ENCODE measurements at regions not wholly inside any gene's neighbourhood (a gene's known extent, or its start where the extent isn't known, plus 50 kb on each side); places are given as distances from the start of the nearest gene placed in this dataset.
"Not testable (repeated sequence)": the region's sequence is repeated elsewhere in the genome, so short reads cannot be mapped to it uniquely, and the experiment has no call there.

DNA sequence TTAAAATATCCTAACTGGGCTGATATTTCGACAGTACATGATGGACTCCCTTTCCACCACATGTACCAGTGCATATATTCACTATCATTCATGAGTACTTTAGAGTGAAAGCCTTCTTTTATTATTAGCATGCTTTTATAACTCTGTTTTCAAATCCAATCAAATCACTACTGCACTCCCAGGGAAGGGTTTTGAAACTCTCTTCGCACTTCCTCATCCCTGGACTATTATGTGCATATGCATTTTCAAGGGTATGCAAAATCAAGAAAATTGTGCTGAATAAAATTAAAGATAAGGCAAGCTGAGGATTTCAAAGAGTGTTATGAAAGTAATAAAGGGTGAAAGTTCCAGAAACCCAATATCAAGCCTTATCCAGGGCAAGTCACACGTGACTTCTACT is 411.4 kb upstream of the PDZRN3 start:
- DNase-seq, result no peak

- DNase-seq, result no peak
Measured at GRCh38 chr3:74033806-74034205, 409.1 kb upstream of the PDZRN3 start.

DNA sequence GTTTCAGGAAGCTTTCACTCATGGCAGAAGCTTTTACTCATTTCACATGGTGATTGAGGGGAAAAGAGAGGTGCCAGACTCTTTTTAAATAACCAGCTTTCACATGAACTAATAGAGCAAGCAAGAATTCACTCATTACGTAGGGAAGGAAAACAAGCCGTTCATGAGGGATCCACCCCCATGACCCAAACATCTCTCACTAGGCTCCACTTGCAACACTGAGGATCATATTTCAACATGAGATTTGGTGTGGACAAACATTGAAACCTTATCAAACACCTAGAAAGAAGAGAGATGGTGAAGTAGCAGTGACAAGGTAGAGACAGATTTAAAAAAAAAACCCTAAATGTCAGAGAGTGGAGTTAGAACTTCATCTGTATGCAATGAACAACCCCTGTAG is 408.6 kb upstream of the PDZRN3 start:
- DNase-seq, result peak; percentile 22

GRCh38 chr3:74027121-74027520 is 402.4 kb upstream of the PDZRN3 start:
- no peak for DNase-seq

DNA sequence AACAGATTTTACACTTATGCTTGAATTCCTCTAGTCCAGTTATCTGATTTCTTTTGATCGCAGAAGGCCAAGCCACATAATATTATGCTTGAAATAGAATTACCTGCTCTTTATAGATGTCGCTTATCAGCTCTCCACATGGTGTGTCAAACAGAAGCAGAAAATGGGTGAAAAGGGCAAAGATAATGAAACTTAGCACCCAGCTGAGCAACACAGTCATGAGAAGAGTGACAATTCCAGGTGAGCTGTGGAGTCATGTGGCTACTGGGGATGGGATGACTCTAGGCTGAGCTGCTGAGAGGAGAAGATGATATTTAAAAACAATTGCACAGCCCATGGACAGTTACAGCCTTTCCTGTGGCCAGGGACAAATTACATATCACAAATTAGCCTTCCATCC is 398.7 kb upstream of the PDZRN3 start:
- DNase-seq, result no peak

DNA sequence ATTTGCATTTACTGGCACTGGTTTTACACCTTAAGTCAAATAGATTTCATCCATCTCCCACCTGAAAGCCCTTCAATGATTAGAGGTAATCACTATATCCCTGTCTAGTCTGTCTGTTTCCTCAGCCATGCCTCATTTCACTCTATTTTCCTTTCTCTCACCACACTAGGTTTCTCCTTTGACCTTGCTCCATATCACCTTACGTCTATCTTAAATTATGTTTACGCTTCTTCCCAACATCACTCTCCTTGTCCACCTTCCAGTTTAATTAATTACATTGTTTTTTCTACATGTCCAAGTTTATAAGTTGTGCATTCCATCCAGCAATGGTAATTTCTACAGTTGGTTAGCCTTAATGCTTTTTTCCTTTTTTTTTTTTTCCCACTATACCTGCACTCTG is 396.7 kb upstream of the PDZRN3 start:
- no peak for DNase-seq

GRCh38 chr3:74009961-74010844 is 385.5 kb upstream of the PDZRN3 start:
- no peak for DNase-seq

GRCh38 chr3:74004386-74004785 is 379.6 kb upstream of the PDZRN3 start:
- no peak for DNase-seq

DNA sequence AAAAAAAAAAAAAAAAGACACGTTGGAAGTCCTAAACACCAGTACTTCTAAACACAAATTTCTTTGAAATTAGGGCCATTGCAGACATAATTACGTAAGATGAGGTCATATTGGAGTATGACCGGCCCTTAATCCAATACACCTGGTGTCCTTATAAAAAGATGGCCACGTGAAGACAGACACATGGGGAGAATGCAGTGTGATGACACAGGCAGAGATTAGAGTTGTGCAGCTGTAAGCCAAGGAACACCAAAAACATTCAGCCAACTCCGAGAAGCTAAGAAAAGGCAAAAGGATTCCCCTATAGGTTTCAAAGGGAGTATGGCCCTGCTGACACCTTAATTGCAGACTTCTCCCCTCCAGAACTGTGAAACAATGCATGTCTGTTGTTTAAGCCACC is 379.0 kb upstream of the PDZRN3 start:
- no peak for DNase-seq

- no peak for DNase-seq
Measured at GRCh38 chr3:74001436-74001835, 376.7 kb upstream of the PDZRN3 start.

- no peak for DNase-seq
Measured at GRCh38 chr3:74000725-74001124, 376.0 kb upstream of the PDZRN3 start.

DNA sequence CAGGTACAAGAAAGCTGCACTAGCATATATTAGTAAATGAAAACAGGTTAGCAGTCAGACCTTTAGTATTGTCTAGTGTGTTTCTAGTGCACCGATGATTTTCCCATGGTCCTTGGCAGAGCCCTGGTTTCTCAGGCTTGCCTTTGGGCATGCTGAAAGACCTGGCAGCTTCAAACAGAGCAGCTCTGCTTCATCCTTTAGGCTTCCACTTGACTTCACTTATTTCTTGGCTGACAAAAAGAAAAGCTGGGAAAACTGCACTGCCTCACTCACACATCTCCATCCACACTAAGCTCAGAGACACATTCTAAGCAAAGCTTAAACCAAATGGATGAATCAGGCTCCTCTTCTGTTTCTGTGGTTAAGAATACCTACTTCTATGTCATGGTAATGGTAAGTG is 374.8 kb upstream of the PDZRN3 start:
- DNase-seq, result no peak

GRCh38 chr3:73990691-73991090 is 365.9 kb upstream of the PDZRN3 start:
- DNase-seq, result not testable (repeated sequence)

GRCh38 chr3:73966733-73967132 is 342.0 kb upstream of the PDZRN3 start:
- no peak for DNase-seq

DNA sequence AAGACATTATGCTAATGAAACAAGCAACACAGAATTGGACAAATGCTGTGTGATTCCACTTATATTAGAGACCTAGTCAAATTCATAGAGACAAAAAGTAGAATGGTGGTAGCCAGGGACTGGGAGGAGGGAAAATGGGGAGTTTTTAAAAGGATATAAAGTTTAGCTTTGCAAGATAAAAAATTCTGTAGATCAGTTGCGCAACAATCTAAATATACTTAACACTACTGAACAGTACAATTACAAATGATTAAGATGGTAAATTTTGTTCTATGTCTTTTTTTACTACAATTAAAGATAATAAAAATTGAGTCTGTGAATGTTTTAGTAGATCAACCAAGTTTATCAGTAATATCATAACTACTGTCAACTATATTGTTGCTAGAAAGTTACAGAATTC is 340.1 kb upstream of the PDZRN3 start:
- no peak for DNase-seq

DNA sequence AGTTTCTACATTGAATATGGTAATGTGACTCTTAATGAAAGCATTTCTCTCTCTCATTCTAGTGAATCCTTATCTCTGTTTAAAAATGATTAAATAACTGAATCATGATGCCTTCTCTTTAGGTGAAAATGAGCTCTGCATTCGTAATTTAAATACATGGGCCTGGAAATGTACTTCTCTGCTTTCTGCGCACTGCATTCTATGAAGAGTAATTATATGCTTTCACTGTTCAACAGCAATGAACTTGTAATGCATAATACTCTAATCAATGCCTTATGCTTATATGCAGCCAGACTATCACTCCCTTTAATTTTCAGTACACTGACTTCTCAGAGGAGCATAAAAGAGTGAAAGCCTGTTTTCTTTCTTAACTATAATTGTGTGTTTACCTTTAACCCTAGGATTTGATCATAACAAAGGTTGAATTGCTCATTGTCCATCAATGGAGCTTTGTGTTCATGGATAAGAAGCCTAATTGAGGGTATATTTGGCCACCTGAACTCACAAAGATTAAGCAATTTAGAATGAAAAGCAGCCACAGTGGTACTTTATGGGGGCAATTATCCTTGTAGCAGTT is 330.8 kb upstream of the PDZRN3 start:
- DNase-seq, result no peak

DNA sequence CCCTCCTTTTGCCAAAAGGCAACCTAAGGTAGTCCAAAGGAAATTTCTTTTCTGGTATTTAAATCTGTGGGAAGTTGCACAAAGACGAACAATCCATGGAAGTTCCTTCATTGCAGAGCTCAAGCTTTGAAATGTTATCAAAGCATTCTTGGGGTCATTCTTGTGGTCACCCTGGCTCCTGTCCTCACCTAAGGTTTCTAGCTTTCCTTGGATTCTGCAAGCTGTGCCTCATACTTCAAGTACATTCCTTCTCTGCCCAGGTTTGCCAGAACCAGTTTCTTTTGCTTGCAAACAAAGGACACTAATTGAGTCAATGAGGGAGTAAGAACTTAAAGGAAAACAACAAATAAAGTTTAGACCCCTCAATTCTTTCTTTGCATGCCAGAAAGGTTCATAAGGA is 329.8 kb upstream of the PDZRN3 start:
- DNase-seq, result no peak

DNA sequence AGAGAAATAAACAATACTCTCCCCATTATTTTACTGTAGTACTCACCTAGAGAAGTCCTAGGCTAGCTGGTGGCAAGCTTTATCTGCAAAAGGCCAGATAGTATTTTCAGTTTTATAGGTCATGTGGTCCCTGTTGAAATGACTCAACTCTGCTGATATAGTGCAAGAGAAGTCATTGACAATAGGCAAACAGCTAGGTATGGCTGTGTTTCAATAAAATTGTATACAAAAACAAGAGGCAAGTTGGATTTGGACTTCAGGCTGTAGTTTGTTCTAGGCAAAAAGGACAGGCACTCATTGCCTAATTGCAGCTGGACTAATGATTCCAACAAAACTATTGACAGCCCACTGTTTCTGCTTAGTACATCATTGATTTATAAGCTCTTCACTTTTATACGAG is 328.0 kb upstream of the PDZRN3 start:
- no peak for DNase-seq

DNA sequence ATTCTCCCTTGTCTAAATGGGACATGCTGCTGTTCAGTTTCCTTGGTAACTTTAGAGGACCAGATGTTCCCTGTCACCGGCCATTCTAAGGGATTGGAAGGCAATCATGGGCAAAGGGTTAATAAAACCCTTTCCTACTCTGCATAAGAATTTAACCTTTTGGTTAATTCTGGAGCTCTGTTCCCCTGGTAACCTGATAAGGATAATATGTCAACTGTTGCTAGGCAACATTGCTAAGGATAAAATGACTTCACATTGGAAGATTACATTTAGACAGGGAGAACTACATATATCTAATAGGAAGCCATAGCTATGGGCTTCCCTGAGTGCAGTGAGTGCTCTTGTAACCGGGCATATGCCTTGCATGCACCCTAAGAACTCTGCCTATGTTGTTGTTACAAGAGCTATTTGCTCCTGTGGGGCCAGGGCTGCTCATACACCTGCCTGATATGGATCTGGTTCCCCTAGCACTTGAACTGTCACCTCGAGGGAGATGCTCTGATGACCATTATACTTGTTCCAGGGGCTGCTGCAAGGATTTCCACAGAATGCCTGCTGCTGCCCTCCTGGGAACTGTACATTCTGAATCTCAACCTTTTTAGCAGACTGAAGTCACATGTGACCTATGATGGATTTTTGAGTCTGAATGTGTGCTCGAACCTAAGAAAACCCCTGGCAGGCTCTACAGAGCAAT is 326.3 kb upstream of the PDZRN3 start:
- DNase-seq, result no peak

DNA sequence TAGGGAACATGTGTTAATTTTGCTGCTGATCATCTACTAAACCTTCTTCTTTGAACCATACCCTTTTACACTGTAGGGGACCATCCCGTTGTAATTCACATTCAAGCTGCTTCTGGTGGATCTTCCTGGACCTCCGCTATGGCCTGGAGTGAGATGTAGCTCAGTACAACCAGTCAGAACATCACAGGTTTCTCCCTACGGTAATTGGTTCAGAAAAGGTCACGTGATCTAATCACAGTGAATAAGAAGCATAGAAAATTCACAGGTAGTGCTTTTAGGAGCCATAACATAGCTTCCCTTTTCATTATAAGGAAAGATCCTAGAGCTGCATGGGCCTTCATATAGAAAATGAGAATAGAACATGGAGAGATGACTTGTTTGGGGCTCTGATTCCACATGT is 320.8 kb upstream of the PDZRN3 start:
- DNase-seq, result no peak

- DNase-seq, result no peak
Measured at GRCh38 chr3:73939985-73940384, 315.2 kb upstream of the PDZRN3 start.

DNA sequence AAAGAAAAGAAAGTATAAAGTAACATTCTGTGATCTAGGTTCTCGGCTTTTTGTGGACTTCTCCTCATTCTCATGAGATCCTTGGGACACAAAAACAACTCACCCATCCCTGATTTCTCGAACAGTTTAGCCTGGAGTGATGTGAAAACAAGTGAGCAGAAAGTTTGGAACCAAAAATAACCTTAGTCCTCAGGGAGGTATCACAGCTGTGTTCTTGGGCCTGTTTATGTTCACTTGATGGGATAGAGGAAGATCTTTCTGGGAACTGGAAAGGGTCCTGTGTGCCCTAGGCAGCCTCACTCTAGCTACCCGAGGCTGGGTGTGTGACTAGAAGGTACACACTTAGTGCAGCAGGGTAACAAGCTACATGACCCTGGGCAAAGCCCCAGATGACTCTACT is 308.8 kb upstream of the PDZRN3 start:
- no peak for DNase-seq

GRCh38 chr3:73927203-73927570 is 302.4 kb upstream of the PDZRN3 start:
- no peak for DNase-seq
